Heart right ventricle (tissue), 16 donors: ENCODE measurements at regions not wholly inside any gene's neighbourhood (a gene's known extent, or its start where the extent isn't known, plus 50 kb on each side); places are given as distances from the start of the nearest gene placed in this dataset.

ENCODE experiments used
- ATAC-seq, 8 donors: fragments of 200-7000 bp; cut with Tn5 transposase; one replicate each; pipeline ENCODE4 v1.9.1; 2020; ENCODE audit warnings: mild to moderate bottlenecking in 8 of 8, moderate library complexity in 8 of 8, moderate number of reproducible peaks in 1 of 8
- DNase-seq, 2 donors: peaks; one replicate each; pipeline ENCODE4 v3.0.0-alpha.2; 2020
- H3K27ac ChIP-seq, 10 donors: fragments of 200-600 bp; sonication (generic) in 2 of 10; one replicate each; pipeline versions ENCODE4 v1.5.0 to v1.8.0; 2020 to 2022; ENCODE audit warnings: mild to moderate bottlenecking in 3 of 10
- H3K27me3 ChIP-seq, 7 donors: fragments of 200-600 bp; one replicate each; pipeline ENCODE4 v1.8.0; 2021 to 2022; ENCODE audit warnings: mild to moderate bottlenecking in 2 of 7
- H3K36me3 ChIP-seq, 9 donors: fragments of 200-600 bp; sonication (generic) in 1 of 9; one replicate each; pipeline versions ENCODE4 v1.5.0 to v1.8.0; 2020 to 2022; ENCODE audit warnings: mild to moderate bottlenecking in 2 of 9
- H3K4me1 ChIP-seq, 9 donors: fragments of 200-600 bp; sonication (generic) in 1 of 9; one replicate each; pipeline versions ENCODE4 v1.5.0 to v1.8.0; 2020 to 2022; ENCODE audit warnings: mild to moderate bottlenecking in 4 of 9
- H3K4me3 ChIP-seq, 10 donors: fragments of 200-600 bp; sonication (generic) in 2 of 10; one replicate each; pipeline versions ENCODE4 v1.5.0 to v1.8.0; 2020 to 2022; ENCODE audit warnings: mild to moderate bottlenecking in 7 of 10, moderate library complexity in 2 of 10
- H3K9me3 ChIP-seq, 11 donors: fragments of 200-600 bp in 10 of 11; sonication (generic) in 2 of 11; one replicate each; pipeline versions ENCODE4 v1.5.0 to v1.8.0; 2013 to 2022; ENCODE audit warnings: mild to moderate bottlenecking in 2 of 11, control low read depth in 1 of 11, moderate library complexity in 1 of 11
- WGBS, 2 donors: extraction: QIAGEN DNeasy Blood & Tissue Kit; methylation state at CpG; one replicate each; pipeline ENCODE4 v1.1.7; 2013; ENCODE audit warnings: inconsistent platforms in 1 of 2; 5-methylcytosine and 5-hydroxymethylcytosine counted together
- intact Hi-C, 10 donors: fragments of 100-400 bp; cut with DNase I; formaldehyde crosslinking; loops; one replicate each; pipeline versions ENCODE4 v1.11.1 to v1.14.2; 2022
- TF ChIP-seq, protein P1 (sequence below), 9 donors: fragments of 200-600 bp; sonication (generic) in 2 of 9; IDR thresholded peaks; one replicate each; pipeline versions ENCODE4 v1.5.0 to v1.8.0; 2021 to 2022; ENCODE audit warnings: antibody characterized with exemption in 9 of 9, mild to moderate bottlenecking in 5 of 9, moderate library complexity in 1 of 9
- donor health status: Arrhythmogenic right ventricular cardiomyopathy.
- donor health status: ischemic (EF 13 %, LVEDD 7.1; RV severe dilation, severe dysfunction).
- donor health status: healthy with polysubstance abuse.
- donor health status: DM: no; HTN: yes; CAD: no.
- donor health status: DM: no; HTN: no; CAD: no.
- donor health status: ischemic (EF 25% LVEDD 6.9; RV normal size, moderate dysfunction).
- donor health status: ischemic (EF 25% LVEDD 5.7; RV mildly dilated, moderate dysfunction).
- donor health status: healthy.
- donor health status: DM: yes; HTN: yes; CAD: no.
- donor health status: Ischemic cardiomyopathy.
- donor health status: ischemic (EF 35%, LVEDD 5.7; RV mildly dilated, moderate dysfunction).
- donor health status: nonischemic (EF 11% LVEDD 7.7; RV severe dilation, severe dysfunction).
- donor health status: DM: yes; HTN: yes; CAD: no.
- donor health status: PGD.
- donor health status: ischemic (EF 29% LVEDD 5.4; RV normal size, mild dysfunction).
- donor health status: nonischemic (EF 23%, LVEDD 6.1; RV moderate dilation, normal function).

DNA sequence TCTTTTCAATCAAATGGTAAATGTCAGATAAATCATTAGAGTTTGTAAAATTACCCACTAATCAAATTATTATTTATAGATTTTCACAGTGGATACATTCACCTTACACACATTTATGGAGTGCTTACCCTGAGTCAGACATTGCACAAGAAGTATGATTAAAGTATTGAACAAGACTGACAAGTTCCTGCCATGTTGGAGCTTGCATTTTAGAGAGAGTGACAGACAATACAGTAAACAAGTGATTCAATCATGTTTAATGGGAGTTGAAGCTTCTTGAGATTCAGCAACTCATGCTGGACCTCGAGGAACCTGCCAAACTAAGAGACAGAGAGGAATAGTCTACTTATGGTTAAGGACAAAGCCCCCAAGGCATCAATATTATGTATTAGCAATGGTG, 487.8 kb downstream of the PCDH17 start:
- DNase-seq = no peak
- no peaks in the 10 kb centered on the region for H3K27me3 ChIP-seq
- no peaks in the 10 kb centered on the region for H3K36me3 ChIP-seq
- TF ChIP-seq, protein P1, sequence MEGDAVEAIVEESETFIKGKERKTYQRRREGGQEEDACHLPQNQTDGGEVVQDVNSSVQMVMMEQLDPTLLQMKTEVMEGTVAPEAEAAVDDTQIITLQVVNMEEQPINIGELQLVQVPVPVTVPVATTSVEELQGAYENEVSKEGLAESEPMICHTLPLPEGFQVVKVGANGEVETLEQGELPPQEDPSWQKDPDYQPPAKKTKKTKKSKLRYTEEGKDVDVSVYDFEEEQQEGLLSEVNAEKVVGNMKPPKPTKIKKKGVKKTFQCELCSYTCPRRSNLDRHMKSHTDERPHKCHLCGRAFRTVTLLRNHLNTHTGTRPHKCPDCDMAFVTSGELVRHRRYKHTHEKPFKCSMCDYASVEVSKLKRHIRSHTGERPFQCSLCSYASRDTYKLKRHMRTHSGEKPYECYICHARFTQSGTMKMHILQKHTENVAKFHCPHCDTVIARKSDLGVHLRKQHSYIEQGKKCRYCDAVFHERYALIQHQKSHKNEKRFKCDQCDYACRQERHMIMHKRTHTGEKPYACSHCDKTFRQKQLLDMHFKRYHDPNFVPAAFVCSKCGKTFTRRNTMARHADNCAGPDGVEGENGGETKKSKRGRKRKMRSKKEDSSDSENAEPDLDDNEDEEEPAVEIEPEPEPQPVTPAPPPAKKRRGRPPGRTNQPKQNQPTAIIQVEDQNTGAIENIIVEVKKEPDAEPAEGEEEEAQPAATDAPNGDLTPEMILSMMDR (IDR thresholded peaks at IDR 0.05) = no peak
- H3K4me1 ChIP-seq = no peaks in the 10 kb centered on the region
- H3K9me3 ChIP-seq = no peaks in the 10 kb centered on the region
- H3K4me3 ChIP-seq = no peak overlapping the region
- ATAC-seq = no peak
- intact Hi-C loops = no loop called here
- no peak overlapping the region for H3K27ac ChIP-seq
- 30 to 88% methylated on average over 1 of the region's 1 CpG for WGBS, 2 donors

DNA sequence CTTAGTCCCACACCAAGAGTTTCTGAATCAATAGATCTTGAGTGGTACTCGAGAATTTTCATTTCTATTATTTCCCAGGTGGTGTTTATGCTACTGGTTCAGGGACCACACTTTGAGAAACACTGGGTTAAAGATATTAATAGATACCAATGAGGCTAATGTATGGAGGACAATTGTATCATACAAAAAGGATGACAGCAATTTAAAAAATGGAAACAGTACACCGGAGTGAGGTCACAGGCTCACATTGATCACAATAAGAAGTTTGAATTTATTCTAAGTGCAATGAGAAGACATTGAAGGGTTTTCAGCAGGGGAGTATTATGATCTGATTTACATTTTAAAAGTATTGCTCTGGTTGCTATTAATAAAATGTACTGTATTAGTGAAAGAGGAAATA, 488.3 kb downstream of the PCDH17 start:
- TF ChIP-seq, protein P1 (IDR thresholded peaks at IDR 0.05) = no peak
- H3K4me1 ChIP-seq = no peaks in the 10 kb centered on the region
- no peak for ATAC-seq
- 65 to 73% methylated on average over 2 of the region's 2 CpGs for WGBS, 2 donors
- H3K4me3 ChIP-seq = no peak overlapping the region
- no peak overlapping the region for H3K27ac ChIP-seq
- H3K36me3 ChIP-seq = no peaks in the 10 kb centered on the region
- no peak for DNase-seq
- intact Hi-C loops = no loop called here
- H3K9me3 ChIP-seq = no peaks in the 10 kb centered on the region
- H3K27me3 ChIP-seq = no peaks in the 10 kb centered on the region

DNA sequence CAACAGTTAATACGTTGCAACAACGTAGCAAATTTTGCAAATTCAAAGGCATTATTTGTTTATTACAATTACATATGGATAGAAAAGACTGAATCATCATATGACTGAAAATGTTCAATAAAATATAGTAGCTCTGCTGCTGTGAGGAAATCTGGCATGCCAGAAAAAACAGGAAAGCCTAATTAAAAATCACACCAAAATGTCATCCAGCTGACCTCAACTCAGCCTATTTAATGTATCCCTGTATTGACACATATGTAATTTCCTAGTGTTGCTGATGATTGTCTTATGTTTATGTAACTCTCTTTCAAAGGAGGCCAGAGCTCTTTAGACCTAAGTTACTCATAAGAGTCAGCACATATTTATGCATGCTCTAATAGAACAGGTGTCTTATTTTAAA, 495.0 kb downstream of the PCDH17 start:
- no peaks in the 10 kb centered on the region for H3K4me1 ChIP-seq
- H3K27me3 ChIP-seq = no peaks in the 10 kb centered on the region
- H3K9me3 ChIP-seq = peaks cover 0 to 36% (median 4%) of the 10 kb centered on the region in 11 donors
- H3K4me3 ChIP-seq = no peak overlapping the region
- no peak for DNase-seq
- no peaks in the 10 kb centered on the region for H3K36me3 ChIP-seq
- intact Hi-C loops = no loop called here
- H3K27ac ChIP-seq = no peak overlapping the region
- ATAC-seq = no peak
- WGBS, 2 donors = 57 to 62% methylated on average over 2 of the region's 2 CpGs
- TF ChIP-seq, protein P1 (IDR thresholded peaks at IDR 0.05) = no peak

DNA sequence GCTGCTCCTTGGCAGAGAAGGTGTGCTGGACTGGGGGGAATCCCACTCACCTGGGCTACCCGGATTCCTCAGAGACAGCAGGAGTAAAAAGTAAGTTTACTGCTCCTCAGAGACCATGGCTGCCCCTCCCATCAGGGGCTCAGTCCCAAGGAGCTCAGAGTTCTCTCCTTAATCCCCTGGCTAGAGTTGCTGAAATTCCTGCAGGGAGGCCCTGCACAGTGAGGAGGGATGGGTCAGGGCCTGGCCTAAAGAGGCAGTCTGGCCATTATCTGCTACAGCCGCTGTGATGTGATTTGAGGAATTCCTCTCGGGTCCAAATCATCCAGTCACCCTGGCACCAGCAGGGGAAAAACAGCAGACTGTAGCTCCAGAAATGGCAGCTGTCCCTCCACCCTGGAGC, 502.5 kb downstream of the PCDH17 start:
- no peak for DNase-seq
- no peak for ATAC-seq
- Histone ChIP-seq H3K27me3 (no peaks in the 10 kb centered on the region), H3K27ac (no peak overlapping the region), H3K4me1 (no peaks in the 10 kb centered on the region), H3K4me3 (no peak overlapping the region), H3K36me3 (no peaks in the 10 kb centered on the region), H3K9me3 (peaks cover 0 to 44% (median 8%) of the 10 kb centered on the region in 11 donors)
- WGBS, 2 donors = 54 to 58% methylated on average over 3 of the region's 3 CpGs
- TF ChIP-seq, protein P1 (IDR thresholded peaks at IDR 0.05) = no peak
- intact Hi-C loops = no loop called here

DNA sequence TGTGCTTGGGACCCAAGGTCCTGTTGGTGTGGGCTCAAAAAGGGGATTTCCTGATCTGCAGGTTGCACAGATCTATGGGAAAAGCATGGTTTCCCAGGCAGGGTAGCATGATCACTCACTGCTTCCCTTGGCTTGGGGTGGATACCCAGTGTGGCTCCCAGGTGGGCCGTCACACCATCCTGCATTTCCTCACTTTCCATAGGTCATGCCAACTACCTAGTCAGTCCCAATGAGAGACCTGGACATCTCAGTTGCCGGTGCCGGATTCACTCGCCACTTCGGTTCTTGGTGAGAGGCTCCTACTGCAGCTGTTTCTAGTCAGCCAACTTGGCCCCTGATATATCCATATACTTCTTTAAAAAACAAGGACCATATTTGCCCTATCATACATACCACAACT, 503.0 kb downstream of the PCDH17 start:
- intact Hi-C loops = no loop called here
- DNase-seq = no peak
- Histone ChIP-seq H3K36me3 (no peaks in the 10 kb centered on the region), H3K4me3 (no peak overlapping the region), H3K27me3 (no peaks in the 10 kb centered on the region), H3K9me3 (peaks cover 0 to 39% (median 8%) of the 10 kb centered on the region in 11 donors), H3K4me1 (no peaks in the 10 kb centered on the region), H3K27ac (no peak overlapping the region)
- 98 to 100% methylated on average over 5 of the region's 5 CpGs for WGBS, 2 donors
- TF ChIP-seq, protein P1 (IDR thresholded peaks at IDR 0.05) = no peak
- no peak for ATAC-seq
